ENCODE measurements at regions not wholly inside any gene's neighbourhood (a gene's known extent, or its start where the extent isn't known, plus 50 kb on each side); places are given as distances from the start of the nearest gene placed in this dataset.
"Not testable (repeated sequence)": the region's sequence is repeated elsewhere in the genome, so short reads cannot be mapped to it uniquely, and the experiment has no call there.

- TF ChIP-seq, protein P1, sequence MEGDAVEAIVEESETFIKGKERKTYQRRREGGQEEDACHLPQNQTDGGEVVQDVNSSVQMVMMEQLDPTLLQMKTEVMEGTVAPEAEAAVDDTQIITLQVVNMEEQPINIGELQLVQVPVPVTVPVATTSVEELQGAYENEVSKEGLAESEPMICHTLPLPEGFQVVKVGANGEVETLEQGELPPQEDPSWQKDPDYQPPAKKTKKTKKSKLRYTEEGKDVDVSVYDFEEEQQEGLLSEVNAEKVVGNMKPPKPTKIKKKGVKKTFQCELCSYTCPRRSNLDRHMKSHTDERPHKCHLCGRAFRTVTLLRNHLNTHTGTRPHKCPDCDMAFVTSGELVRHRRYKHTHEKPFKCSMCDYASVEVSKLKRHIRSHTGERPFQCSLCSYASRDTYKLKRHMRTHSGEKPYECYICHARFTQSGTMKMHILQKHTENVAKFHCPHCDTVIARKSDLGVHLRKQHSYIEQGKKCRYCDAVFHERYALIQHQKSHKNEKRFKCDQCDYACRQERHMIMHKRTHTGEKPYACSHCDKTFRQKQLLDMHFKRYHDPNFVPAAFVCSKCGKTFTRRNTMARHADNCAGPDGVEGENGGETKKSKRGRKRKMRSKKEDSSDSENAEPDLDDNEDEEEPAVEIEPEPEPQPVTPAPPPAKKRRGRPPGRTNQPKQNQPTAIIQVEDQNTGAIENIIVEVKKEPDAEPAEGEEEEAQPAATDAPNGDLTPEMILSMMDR (IDR thresholded peaks at IDR 0.05): not testable (repeated sequence)
- not testable (repeated sequence) for TF ChIP-seq POLR2A (IDR thresholded peaks at IDR 0.05)
Measured at GRCh38 chr2:15759791-15760190, 168.1 kb downstream of the DDX1 start.

Data from uterus (tissue), 2 donors.